HG03097 (cell line): ENCODE measurements at regions not wholly inside any gene's neighbourhood (a gene's known extent, or its start where the extent isn't known, plus 50 kb on each side); places are given as distances from the start of the nearest gene placed in this dataset.
A peak's percentile ranks its signal among the peaks of the same experiment; 100 is the strongest.

Source experiments
- ATAC-seq: cut with Tn5 transposase; IDR thresholded peaks from one replicate; pipeline ENCODE4 v1.9.1; 2021; ENCODE audit not compliant: unreplicated experiment, low FRiP score

- no peak for ATAC-seq
Observed at GRCh38 chr9:107431461-107431860, 58.1 kb downstream of the KLF4 start.

- no peak for ATAC-seq
Observed at GRCh38 chr9:107430071-107430470, 59.5 kb downstream of the KLF4 start.

GRCh38 chr9:107426126-107426525 is 63.4 kb downstream of the KLF4 start:
- no peak for ATAC-seq

GRCh38 chr9:107425101-107426025 is 64.2 kb downstream of the KLF4 start:
- peak; percentile 86 for ATAC-seq

GRCh38 chr9:107423540-107423939 is 66.0 kb downstream of the KLF4 start:
- ATAC-seq, result no peak

GRCh38 chr9:107422189-107423185 is 67.1 kb downstream of the KLF4 start:
- ATAC-seq, result no peak

- no peak for ATAC-seq
Observed at GRCh38 chr9:107410420-107410819, 79.1 kb downstream of the KLF4 start.

- no peak for ATAC-seq
Observed at GRCh38 chr9:107409581-107410389, 79.8 kb downstream of the KLF4 start.

GRCh38 chr9:107407675-107408074 is 81.9 kb downstream of the KLF4 start:
- ATAC-seq, result no peak

GRCh38 chr9:107405511-107405910 is 84.1 kb downstream of the KLF4 start:
- no peak for ATAC-seq

- no peak for ATAC-seq
Observed at GRCh38 chr9:107404736-107405135, 84.8 kb downstream of the KLF4 start.

- no peak for ATAC-seq
Observed at GRCh38 chr9:107404161-107404560, 85.4 kb downstream of the KLF4 start.

- ATAC-seq, result no peak
Observed at GRCh38 chr9:107397076-107398044, 92.2 kb downstream of the KLF4 start.

GRCh38 chr9:107394264-107394663 is 95.3 kb downstream of the KLF4 start:
- ATAC-seq, result no peak

- no peak for ATAC-seq
Observed at GRCh38 chr9:107390778-107391177, 98.8 kb downstream of the KLF4 start.

GRCh38 chr9:107390279-107390678 is 99.3 kb downstream of the KLF4 start:
- ATAC-seq, result no peak

- no peak for ATAC-seq
Observed at GRCh38 chr9:107389617-107390071, 99.9 kb downstream of the KLF4 start.

- ATAC-seq, result no peak
Observed at GRCh38 chr9:107388890-107389289, 100.7 kb downstream of the KLF4 start.

GRCh38 chr9:107387409-107387808 is 102.2 kb downstream of the KLF4 start:
- no peak for ATAC-seq
